HEK293 (cell line): ENCODE measurements at regions not wholly inside any gene's neighbourhood (a gene's known extent, or its start where the extent isn't known, plus 50 kb on each side); places are given as distances from the start of the nearest gene placed in this dataset.
A peak's percentile ranks its signal among the peaks of the same experiment; 100 is the strongest.
"Not testable (repeated sequence)": the region's sequence is repeated elsewhere in the genome, so short reads cannot be mapped to it uniquely, and the experiment has no call there.

Source experiments
- CTCF ChIA-PET: fragments of 350-600 bp; formaldehyde crosslinking; extraction: SDS; loops from one replicate; lab custom pipeline; 2021; ENCODE audit warnings: antibody characterized with exemption; lab: Yijun Ruan, JAX
- POLR2A ChIA-PET: fragments of 300-600 bp; formaldehyde crosslinking; extraction: SDS; loops from one replicate; lab custom pipeline; 2020; ENCODE audit warnings: antibody characterized with exemption, inconsistent platforms; lab: Yijun Ruan, JAX
- H3K27ac ChIP-seq: fragments of 200-500 bp; sonication (Bioruptor generic); 2 replicates; pipeline ENCODE4 v1.5.1; 2014; ENCODE audit warnings: low read depth, low read length, control low read depth, inconsistent platforms; ENCODE audit errors: extremely low read depth
- H3K36me3 ChIP-seq, 2 experiments: fragments of 200-500 bp in 1 of 2; sonication (Bioruptor generic) in 1 of 2; 1 replicate in 1 of 2; 2 replicates in 1 of 2; pipeline ENCODE4 v1.5.1; 2014 to 2017; ENCODE audit warnings: inconsistent platforms in 2 of 2, low read length in 2 of 2; ENCODE audit not compliant: control insufficient read depth in 2 of 2, insufficient read depth in 1 of 2
- H3K4me1 ChIP-seq: fragments of 200-500 bp; sonication (Bioruptor generic); 2 replicates; pipeline ENCODE4 v1.5.1; 2014; ENCODE audit warnings: mild to moderate bottlenecking, low read length, inconsistent platforms; ENCODE audit not compliant: control insufficient read depth, insufficient read depth
- H3K4me3 ChIP-seq: 2 replicates; pipeline ENCODE4 v1.5.1; 2011; ENCODE audit warnings: low read depth, mild to moderate bottlenecking, control low read depth, low read length, moderate library complexity
- H3K9me3 ChIP-seq: fragments of 200-500 bp; sonication (Bioruptor generic); 2 replicates; pipeline ENCODE4 v1.5.1; 2014; ENCODE audit warnings: low read depth, low read length, inconsistent platforms; ENCODE audit not compliant: control insufficient read depth, insufficient read depth
- GFI1B ChIP-seq: fragments of 450-650 bp; formaldehyde crosslinking; IDR thresholded peaks from 2 replicates; pipeline ENCODE4 v1.5.1; 2016; ENCODE audit warnings: missing biosample characterization, missing genetic modification characterization
- IKZF3 ChIP-seq: fragments of 450-650 bp; IDR thresholded peaks from 2 replicates; pipeline ENCODE4 v1.5.0; 2018; ENCODE audit warnings: missing biosample characterization, mild to moderate bottlenecking, missing genetic modification characterization, moderate library complexity
- KLF8 ChIP-seq: fragments of 450-650 bp; formaldehyde crosslinking; IDR thresholded peaks from 2 replicates; pipeline ENCODE4 v1.5.1; 2016; ENCODE audit warnings: missing biosample characterization, missing genetic modification characterization
- SETDB1 ChIP-seq: IDR thresholded peaks from one replicate; pipeline ENCODE4 v1.6.1; 2017; ENCODE audit warnings: mild to moderate bottlenecking, low read length, moderate library complexity, mixed read lengths; ENCODE audit not compliant: insufficient read length
- SP2 ChIP-seq: fragments of 450-650 bp; formaldehyde crosslinking; IDR thresholded peaks from 2 replicates; pipeline ENCODE4 v1.5.1; 2016; ENCODE audit warnings: missing biosample characterization, missing genetic modification characterization
- ZFP41 ChIP-seq: fragments of 450-650 bp; formaldehyde crosslinking; IDR thresholded peaks from 2 replicates; pipeline ENCODE4 v1.5.1; 2016; ENCODE audit warnings: missing biosample characterization, missing genetic modification characterization, borderline replicate concordance
- ZNF23 ChIP-seq: fragments of 450-650 bp; formaldehyde crosslinking; IDR thresholded peaks from 2 replicates; pipeline ENCODE4 v1.5.1; 2016; ENCODE audit warnings: missing biosample characterization, missing genetic modification characterization, borderline replicate concordance
- ZNF239 ChIP-seq: fragments of 450-650 bp; formaldehyde crosslinking; IDR thresholded peaks from 2 replicates; pipeline ENCODE4 v1.5.1; 2016; ENCODE audit warnings: missing biosample characterization, missing genetic modification characterization
- ZNF274 ChIP-seq, 2 experiments: fragments of 200-500 bp in 1 of 2; fragments of 450-650 bp in 1 of 2; sonication (Bioruptor generic) in 1 of 2; formaldehyde crosslinking in 1 of 2; IDR thresholded peaks; 2 replicates each; pipeline versions ENCODE4 v1.5.1 to v1.6.1; 2014 to 2016; ENCODE audit warnings: borderline replicate concordance in 1 of 2, inconsistent platforms in 1 of 2, low read length in 1 of 2, missing biosample characterization in 1 of 2, missing genetic modification characterization in 1 of 2
- ZNF311 ChIP-seq: fragments of 450-650 bp; formaldehyde crosslinking; IDR thresholded peaks from 2 replicates; pipeline ENCODE4 v1.5.1; 2017; ENCODE audit warnings: missing biosample characterization, missing genetic modification characterization, borderline replicate concordance
- ZNF654 ChIP-seq: fragments of 450-650 bp; formaldehyde crosslinking; IDR thresholded peaks from 2 replicates; pipeline ENCODE4 v1.5.1; 2016; ENCODE audit warnings: low read depth, missing biosample characterization, missing genetic modification characterization

DNA sequence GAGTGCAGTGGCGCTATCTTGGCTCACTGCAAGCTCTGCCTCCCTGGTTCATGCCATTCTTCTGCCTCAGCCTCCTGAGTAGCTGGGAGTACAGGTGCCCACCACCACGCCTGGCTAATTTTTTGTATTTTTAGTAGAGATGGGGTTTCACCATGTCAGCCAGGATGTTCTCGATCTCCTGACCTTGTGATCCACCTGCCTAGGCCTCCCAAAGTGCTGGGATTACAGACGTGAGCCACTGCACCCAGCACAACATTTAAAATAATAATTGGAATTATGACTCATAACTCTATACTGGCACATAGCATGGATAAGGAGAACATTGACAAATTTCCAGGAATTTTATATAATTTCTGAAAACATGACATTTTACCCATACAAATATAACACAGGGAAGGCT lies 54.2 kb downstream of the DBET start:
- POLR2A ChIA-PET, CTCF ChIA-PET, H3K36me3 ChIP-seq: not testable (repeated sequence)

DNA sequence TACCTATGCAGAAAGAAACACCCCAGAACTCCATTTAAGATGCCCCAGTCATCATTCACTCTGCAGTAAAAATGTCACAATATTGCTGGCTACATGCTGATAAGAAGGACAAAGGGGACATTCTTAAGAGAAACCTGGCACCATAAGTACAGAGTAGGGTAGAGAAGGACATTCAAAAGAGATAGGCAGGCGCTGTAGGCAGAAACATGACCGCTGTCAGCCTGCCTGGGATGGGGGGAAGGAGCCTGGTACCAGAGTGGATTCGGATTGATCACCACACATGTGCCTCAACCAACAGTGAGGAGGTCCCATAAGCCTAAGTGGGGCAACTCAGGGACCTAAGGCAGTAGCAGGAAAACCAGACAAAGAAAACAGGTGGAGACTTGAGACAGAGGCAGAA lies 54.1 kb upstream of the DUX4 start:
- H3K4me1 ChIP-seq, H3K9me3 ChIP-seq, H3K4me3 ChIP-seq, H3K27ac ChIP-seq, H3K36me3 ChIP-seq, POLR2A ChIA-PET: not testable (repeated sequence)
- CTCF ChIA-PET = interaction anchor here (1.2 kb wide), 1 partner anchor 8 kb away, joined by 9 read pairs; no protein-coding TSS in a partner anchor

More for the DNA sequence above, 54.2 kb downstream of the DBET start:
- not testable (repeated sequence) for H3K27ac ChIP-seq, H3K4me3 ChIP-seq, H3K9me3 ChIP-seq, H3K4me1 ChIP-seq

DNA sequence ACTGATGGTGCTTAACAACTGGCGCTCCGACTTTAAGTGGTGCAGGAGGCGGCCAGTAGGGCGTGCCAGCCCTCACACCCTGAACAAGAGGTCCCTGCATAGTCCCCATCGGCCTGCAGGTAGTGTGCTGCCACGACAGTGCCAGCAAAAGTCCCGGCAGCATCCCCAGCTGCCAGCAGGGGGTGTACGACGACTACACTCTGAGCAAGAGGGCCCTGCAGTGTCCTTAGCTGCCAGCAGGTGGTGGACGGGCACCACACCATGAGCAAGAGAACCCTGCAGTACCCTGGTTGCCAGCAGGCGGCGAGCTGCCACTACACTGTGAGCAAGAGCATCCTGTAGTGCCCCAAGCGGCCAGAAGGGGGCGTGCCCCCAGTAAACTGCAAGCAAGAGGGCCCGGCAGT lies 53.5 kb upstream of the DUX4 start:
- TF ChIP-seq SETDB1 = peak; percentile 43

DNA sequence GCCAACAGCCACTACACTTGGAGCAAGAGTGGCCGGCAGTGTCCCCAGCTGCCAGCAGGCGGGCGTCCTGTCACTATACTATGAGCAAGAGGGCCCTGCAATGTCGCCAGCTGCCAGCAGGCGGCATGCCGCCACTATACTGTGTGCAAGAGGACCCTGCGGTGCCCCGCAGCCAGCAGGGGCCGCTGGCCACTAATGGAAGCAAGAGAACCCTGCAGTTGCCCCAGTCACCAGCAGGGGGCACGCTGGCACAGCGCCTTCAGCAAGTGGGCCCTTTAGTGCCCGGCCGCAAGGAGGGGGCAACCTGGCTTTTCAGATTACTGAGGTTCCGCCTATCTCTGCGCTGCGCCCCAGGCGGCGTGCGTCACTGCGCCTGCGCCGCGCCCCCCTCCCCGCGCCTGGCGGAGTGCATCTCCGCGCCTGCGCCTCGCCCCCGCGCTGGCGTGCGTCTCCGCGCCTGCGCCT lies 53.0 kb upstream of the DUX4 start:
- H3K4me1 ChIP-seq, H3K36me3 ChIP-seq, POLR2A ChIA-PET, H3K4me3 ChIP-seq, H3K9me3 ChIP-seq, H3K27ac ChIP-seq: not testable (repeated sequence)
- CTCF ChIA-PET = interaction anchor here (1.2 kb wide), 1 partner anchor 9 kb away, joined by 9 read pairs; no protein-coding TSS in a partner anchor

More for the DNA sequence above, 53.5 kb upstream of the DUX4 start:
- H3K9me3 ChIP-seq, POLR2A ChIA-PET, H3K27ac ChIP-seq, H3K36me3 ChIP-seq, H3K4me1 ChIP-seq, H3K4me3 ChIP-seq: not testable (repeated sequence)
- CTCF ChIA-PET = interaction anchor here (1.2 kb wide), 1 partner anchor 9 kb away, joined by 9 read pairs; no protein-coding TSS in a partner anchor

DNA sequence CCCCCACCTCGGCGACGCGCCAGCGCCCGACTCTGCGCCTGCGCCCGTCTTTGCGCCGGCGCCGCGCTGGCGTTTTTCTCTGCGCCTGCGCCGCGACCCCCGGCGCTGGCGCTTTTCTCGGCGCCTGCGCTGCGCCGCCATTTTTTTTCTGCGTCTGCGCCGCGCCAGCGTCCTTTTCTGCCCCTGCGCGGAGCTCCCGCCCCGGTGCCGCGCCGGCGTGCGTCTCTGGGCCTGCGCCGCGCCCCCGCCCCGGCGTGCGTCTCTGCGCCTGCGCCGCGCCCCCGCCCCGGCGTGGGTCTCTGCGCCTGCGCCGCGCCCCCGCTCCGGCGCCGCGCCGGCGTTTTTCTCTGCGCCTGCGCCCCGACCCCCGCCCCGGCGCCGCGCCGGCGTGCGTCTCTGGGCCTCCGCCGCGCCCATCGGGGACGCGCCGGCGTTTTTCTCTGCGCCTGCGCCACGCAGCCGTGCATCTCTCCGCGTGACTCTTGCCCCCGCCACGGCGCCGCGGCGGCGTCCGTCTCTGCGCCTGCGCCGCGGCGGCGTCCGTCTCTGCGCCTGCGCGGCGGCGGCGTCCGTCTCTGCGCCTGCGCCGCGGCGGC lies 52.4 kb upstream of the DUX4 start:
- H3K4me3 ChIP-seq, H3K36me3 ChIP-seq, CTCF ChIA-PET, H3K9me3 ChIP-seq, H3K4me1 ChIP-seq, POLR2A ChIA-PET, H3K27ac ChIP-seq: not testable (repeated sequence)

DNA sequence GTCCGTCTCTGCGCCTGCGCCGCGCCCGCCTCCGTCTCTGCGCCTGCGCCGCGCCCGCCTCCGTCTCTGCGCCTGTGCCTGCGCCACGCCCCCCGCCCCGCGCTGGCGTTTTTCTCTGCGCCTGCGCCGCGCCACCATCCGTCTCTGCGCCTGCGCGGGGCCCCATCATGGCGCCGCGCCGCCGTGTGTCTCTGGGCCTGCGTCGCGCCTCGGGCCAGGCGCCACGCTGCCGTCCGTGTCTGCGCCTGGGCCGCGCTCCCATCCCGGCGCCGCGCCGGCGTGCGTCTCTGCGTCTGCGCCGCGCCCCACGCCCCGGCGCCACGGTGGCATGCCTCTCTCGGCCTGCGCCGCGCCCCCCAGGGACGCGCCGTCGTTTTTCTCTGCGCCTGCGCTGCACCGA lies 51.8 kb upstream of the DUX4 start:
- ChIA-PET CTCF (no interaction called here), POLR2A (no interaction called here)
- Histone ChIP-seq H3K4me1 (no peaks in the 10 kb centered on the region), H3K4me3 (no peak overlapping the region), H3K36me3 (no peaks in the 10 kb centered on the region), H3K9me3 (no peaks in the 10 kb centered on the region), H3K27ac (no peak overlapping the region)
- TF ChIP-seq ZFP41 (tag by site-specific recombination) (no peak), ZNF654 (tag by site-specific recombination) (no peak), ZNF239 (no peak), ZNF311 (tag by site-specific recombination) (no peak), KLF8 (no peak), SP2 (no peak), IKZF3 (tag by site-specific recombination) (no peak), GFI1B (no peak), ZNF23 (tag by site-specific recombination) (no peak), ZNF274 (IDR thresholded peaks at IDR 0.05; ENCODE audit: low read length) (no peak), ZNF274 (tag by site-specific recombination; IDR thresholded peaks at IDR 0.05; ENCODE audit: borderline replicate concordance) (no peak)
